HG03469 (cell line): ENCODE measurements at regions not wholly inside any gene's neighbourhood (a gene's known extent, or its start where the extent isn't known, plus 50 kb on each side); places are given as distances from the start of the nearest gene placed in this dataset.
"Not testable (repeated sequence)": the region's sequence is repeated elsewhere in the genome, so short reads cannot be mapped to it uniquely, and the experiment has no call there.

ENCODE experiments used
- ATAC-seq: cut with Tn5 transposase; IDR thresholded peaks from one replicate; pipeline ENCODE4 v1.9.1; 2021; ENCODE audit warnings: mild to moderate bottlenecking, moderate library complexity, moderate number of reproducible peaks; ENCODE audit not compliant: unreplicated experiment

GRCh38 chr7:153185936-153186335 lies 426.4 kb downstream of the ACTR3B start:
- ATAC-seq, result no peak

GRCh38 chr7:153188161-153188560 lies 428.6 kb downstream of the ACTR3B start:
- no peak for ATAC-seq

GRCh38 chr7:153188630-153189029 lies 429.1 kb downstream of the ACTR3B start:
- peak; percentile 77 for ATAC-seq

- no peak for ATAC-seq
Observed at GRCh38 chr7:153190452-153190851, 430.9 kb downstream of the ACTR3B start.

GRCh38 chr7:153190986-153191385 lies 431.4 kb downstream of the ACTR3B start:
- ATAC-seq, result no peak

- no peak for ATAC-seq
Observed at GRCh38 chr7:153193144-153193595, 433.6 kb downstream of the ACTR3B start.

GRCh38 chr7:153217032-153217431 lies 457.5 kb downstream of the ACTR3B start:
- ATAC-seq, result no peak

GRCh38 chr7:153224890-153225289 lies 465.3 kb downstream of the ACTR3B start:
- ATAC-seq, result no peak

- not testable (repeated sequence) for ATAC-seq
Observed at GRCh38 chr7:153245136-153245535, 485.6 kb downstream of the ACTR3B start.

GRCh38 chr7:153245809-153246208 lies 486.3 kb downstream of the ACTR3B start:
- ATAC-seq, result no peak

GRCh38 chr7:153247926-153248325 lies 488.4 kb downstream of the ACTR3B start:
- no peak for ATAC-seq

- no peak for ATAC-seq
Observed at GRCh38 chr7:153258686-153259085, 499.1 kb downstream of the ACTR3B start.

- no peak for ATAC-seq
Observed at GRCh38 chr7:153276394-153276793, 516.8 kb downstream of the ACTR3B start.

- ATAC-seq, result no peak
Observed at GRCh38 chr7:153286763-153287162, 527.2 kb downstream of the ACTR3B start.

GRCh38 chr7:153290066-153290465 lies 530.5 kb downstream of the ACTR3B start:
- no peak for ATAC-seq

- no peak for ATAC-seq
Observed at GRCh38 chr7:153297141-153297540, 537.6 kb downstream of the ACTR3B start.

- ATAC-seq, result no peak
Observed at GRCh38 chr7:153301936-153302335, 542.4 kb downstream of the ACTR3B start.

- no peak for ATAC-seq
Observed at GRCh38 chr7:153320005-153320404, 560.5 kb downstream of the ACTR3B start.

- no peak for ATAC-seq
Observed at GRCh38 chr7:153320681-153321080, 561.1 kb downstream of the ACTR3B start.

- ATAC-seq, result no peak
Observed at GRCh38 chr7:153322991-153323390, 563.4 kb downstream of the ACTR3B start.

GRCh38 chr7:153324094-153324493 lies 564.5 kb downstream of the ACTR3B start:
- ATAC-seq, result no peak

- no peak for ATAC-seq
Observed at GRCh38 chr7:153327683-153328082, 568.1 kb downstream of the ACTR3B start.

GRCh38 chr7:153331427-153331826 lies 571.9 kb downstream of the ACTR3B start:
- ATAC-seq, result no peak

- no peak for ATAC-seq
Observed at GRCh38 chr7:153354071-153354470, 594.5 kb downstream of the ACTR3B start.
